ENCODE measurements at regions not wholly inside any gene's neighbourhood (a gene's known extent, or its start where the extent isn't known, plus 50 kb on each side); places are given as distances from the start of the nearest gene placed in this dataset.
A peak's percentile ranks its signal among the peaks of the same experiment; 100 is the strongest.

DNA sequence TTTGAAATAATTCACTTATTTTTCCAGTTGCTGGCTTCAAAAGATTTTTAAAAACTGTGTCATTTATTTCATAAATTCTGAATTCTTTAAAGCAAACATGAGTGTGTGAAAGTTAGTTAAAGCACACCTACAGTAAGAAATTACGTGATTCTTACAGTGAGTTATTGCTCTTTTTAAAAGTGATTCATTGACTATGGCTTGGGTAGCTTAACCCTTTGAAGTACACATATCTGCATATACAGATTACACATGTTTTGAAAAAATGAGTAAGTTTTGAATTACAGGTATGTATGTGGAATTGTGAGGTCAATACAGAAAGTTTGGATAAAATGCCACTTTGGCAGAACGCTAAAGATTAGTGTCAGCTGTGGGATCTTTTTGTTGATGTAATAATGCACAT, 64.5 kb upstream of the MBNL1 start:
- no peaks in the 10 kb centered on the region for H3K36me3 ChIP-seq
- H3K27me3 ChIP-seq, result no peaks in the 10 kb centered on the region
- FAIRE-seq (peak; percentile 92), DNase-seq (no peak), ATAC-seq (no peak)
- TF ChIP-seq, protein P1, sequence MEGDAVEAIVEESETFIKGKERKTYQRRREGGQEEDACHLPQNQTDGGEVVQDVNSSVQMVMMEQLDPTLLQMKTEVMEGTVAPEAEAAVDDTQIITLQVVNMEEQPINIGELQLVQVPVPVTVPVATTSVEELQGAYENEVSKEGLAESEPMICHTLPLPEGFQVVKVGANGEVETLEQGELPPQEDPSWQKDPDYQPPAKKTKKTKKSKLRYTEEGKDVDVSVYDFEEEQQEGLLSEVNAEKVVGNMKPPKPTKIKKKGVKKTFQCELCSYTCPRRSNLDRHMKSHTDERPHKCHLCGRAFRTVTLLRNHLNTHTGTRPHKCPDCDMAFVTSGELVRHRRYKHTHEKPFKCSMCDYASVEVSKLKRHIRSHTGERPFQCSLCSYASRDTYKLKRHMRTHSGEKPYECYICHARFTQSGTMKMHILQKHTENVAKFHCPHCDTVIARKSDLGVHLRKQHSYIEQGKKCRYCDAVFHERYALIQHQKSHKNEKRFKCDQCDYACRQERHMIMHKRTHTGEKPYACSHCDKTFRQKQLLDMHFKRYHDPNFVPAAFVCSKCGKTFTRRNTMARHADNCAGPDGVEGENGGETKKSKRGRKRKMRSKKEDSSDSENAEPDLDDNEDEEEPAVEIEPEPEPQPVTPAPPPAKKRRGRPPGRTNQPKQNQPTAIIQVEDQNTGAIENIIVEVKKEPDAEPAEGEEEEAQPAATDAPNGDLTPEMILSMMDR (IDR thresholded peaks at IDR 0.05), result no peak
- peaks cover 0 to 14% (median 9%) of the 10 kb centered on the region in 3 donors for H3K4me1 ChIP-seq
- intact Hi-C loops (cut with DNase I), result no loop called here
- H3K27ac ChIP-seq, result peak overlapping the region in 1 of 4 donors; percentile 26
- WGBS, 2 donors, result 77 to 82% methylated on average over 2 of the region's 2 CpGs
- no peaks in the 10 kb centered on the region for H3K9me3 ChIP-seq
- H3K4me3 ChIP-seq, result peak overlapping the region in 1 of 4 donors; percentile 7

DNA sequence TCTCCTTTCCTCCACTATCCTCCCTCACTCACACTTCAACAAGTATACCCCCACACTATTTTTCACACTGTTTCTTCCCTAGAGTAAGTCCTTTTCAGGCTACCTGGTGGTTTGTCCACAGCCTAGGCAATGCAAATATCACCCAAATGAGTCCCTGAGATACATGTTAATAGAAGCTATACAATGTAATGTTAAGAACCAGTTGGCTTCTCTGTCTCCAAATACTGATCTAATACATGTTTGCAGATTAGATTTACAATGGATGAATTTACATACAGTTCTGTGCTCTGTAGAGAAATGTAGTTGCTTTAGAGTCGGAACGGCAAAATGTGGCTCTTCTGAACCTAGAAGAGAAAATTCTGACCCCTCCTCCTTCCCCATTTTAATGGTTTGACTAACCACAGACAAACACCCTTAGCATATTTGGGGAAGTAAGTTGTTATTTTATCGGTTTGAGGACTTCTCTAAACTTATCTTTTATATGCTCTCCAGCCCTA, 63.6 kb upstream of the MBNL1 start:
- Histone ChIP-seq H3K9me3 (no peaks in the 10 kb centered on the region), H3K27ac (peak overlapping the region in 1 of 4 donors; percentile 25), H3K36me3 (no peaks in the 10 kb centered on the region), H3K4me1 (peaks cover 0 to 14% (median 9%) of the 10 kb centered on the region in 3 donors), H3K27me3 (no peaks in the 10 kb centered on the region), H3K4me3 (no peak overlapping the region)
- TF ChIP-seq, protein P1 (IDR thresholded peaks at IDR 0.05), result no peak
- DNase-seq, result no peak
- no peak for FAIRE-seq
- WGBS, 2 donors, result 90 to 91% methylated on average over 3 of the region's 3 CpGs
- intact Hi-C loops (cut with DNase I), result no loop called here
- ATAC-seq, result peak in 2 of 4 donors; percentile 48 to 54

DNA sequence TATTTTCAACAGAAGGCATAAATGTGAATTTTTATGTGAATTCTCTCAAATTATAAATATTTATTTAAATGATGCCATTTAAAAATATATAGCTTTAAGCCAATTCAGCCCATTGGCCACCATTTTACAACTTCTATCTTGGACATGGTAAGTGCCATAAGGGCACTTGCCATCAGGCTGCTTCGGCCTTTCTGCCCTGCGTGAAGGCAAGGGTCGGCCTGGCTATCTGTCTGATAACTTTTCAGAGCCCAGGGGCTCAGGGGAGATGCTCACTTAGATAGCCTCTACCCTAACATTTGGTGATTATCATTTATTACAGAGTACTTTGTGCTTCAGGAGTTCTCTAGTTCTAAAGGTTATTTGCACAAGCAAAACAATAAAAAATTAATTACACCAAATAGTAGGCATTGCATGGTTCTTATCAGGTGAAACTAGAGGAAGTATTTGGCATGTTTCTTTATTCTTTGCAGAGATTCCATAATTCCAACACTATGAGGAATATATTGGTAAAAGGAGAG, 62.4 kb upstream of the MBNL1 start:
- TF ChIP-seq, protein P1 (IDR thresholded peaks at IDR 0.05), result no peak
- intact Hi-C loops (cut with DNase I), result no loop called here
- no peaks in the 10 kb centered on the region for H3K9me3 ChIP-seq
- H3K36me3 ChIP-seq, result no peaks in the 10 kb centered on the region
- FAIRE-seq, result no peak
- DNase-seq, result no peak
- H3K4me1 ChIP-seq, result peaks cover 0 to 10% (median 9%) of the 10 kb centered on the region in 3 donors
- 94 to 99% methylated on average over 3 of the region's 3 CpGs for WGBS, 2 donors
- no peak for ATAC-seq
- no peaks in the 10 kb centered on the region for H3K27me3 ChIP-seq
- H3K4me3 ChIP-seq, result no peak overlapping the region
- H3K27ac ChIP-seq, result no peak overlapping the region

- no peaks in the 10 kb centered on the region for H3K4me1 ChIP-seq
- TF ChIP-seq, protein P1 (IDR thresholded peaks at IDR 0.05), result no peak
- no peaks in the 10 kb centered on the region for H3K36me3 ChIP-seq
- no peaks in the 10 kb centered on the region for H3K9me3 ChIP-seq
- H3K4me3 ChIP-seq, result no peak overlapping the region
- no peaks in the 10 kb centered on the region for H3K27me3 ChIP-seq
- intact Hi-C loops (cut with DNase I), result no loop called here
- DNase-seq (no peak), ATAC-seq (no peak), FAIRE-seq (no peak)
- WGBS, 2 donors, result 89 to 90% methylated on average over 2 of the region's 2 CpGs
- H3K27ac ChIP-seq, result no peak overlapping the region
Observed at GRCh38 chr3:152208439-152208838, 60.3 kb upstream of the MBNL1 start.

- intact Hi-C loops (cut with DNase I), result no loop called here
- WGBS, 2 donors, result 96% methylated on average over 2 of the region's 2 CpGs
- TF ChIP-seq, protein P1 (IDR thresholded peaks at IDR 0.05), result no peak
- Histone ChIP-seq H3K27me3 (no peaks in the 10 kb centered on the region), H3K4me1 (no peaks in the 10 kb centered on the region), H3K36me3 (no peaks in the 10 kb centered on the region), H3K9me3 (no peaks in the 10 kb centered on the region), H3K27ac (no peak overlapping the region), H3K4me3 (no peak overlapping the region)
- FAIRE-seq (no peak), DNase-seq (no peak), ATAC-seq (no peak)
Observed at GRCh38 chr3:152209060-152209459, 59.7 kb upstream of the MBNL1 start.
